ENCODE measurements at regions not wholly inside any gene's neighbourhood (a gene's known extent, or its start where the extent isn't known, plus 50 kb on each side); places are given as distances from the start of the nearest gene placed in this dataset.

- ChIA-PET CTCF (no interaction called here), POLR2A (no interaction called here)
- DNase-seq (ENCODE audit: low read depth, low spot score) (no peak), FAIRE-seq (no peak)
- Histone ChIP-seq H4K20me1 (replicated peaks; ENCODE audit: control insufficient read depth, extremely low read depth, insufficient read depth, low read length) (no peaks in the 10 kb centered on the region), H3K4me3 (replicated peaks in 1 of 3; ENCODE audit: insufficient read depth in 1 of 3, low read depth in 1 of 3, low read length in 3 of 3) (no peak overlapping the region), H3K79me2 (ENCODE audit: control insufficient read depth, insufficient read depth, low read length) (no peaks in the 10 kb centered on the region), H3K9me1 (replicated peaks; ENCODE audit: control insufficient read depth, extremely low read depth, insufficient read depth, low read length) (no peaks in the 10 kb centered on the region), H3K9me3 (replicated peaks; ENCODE audit: control insufficient read depth, insufficient read depth, low read length) (no peaks in the 10 kb centered on the region), H3K36me3 (ENCODE audit: control insufficient read depth in 2 of 2, extremely low read depth in 1 of 2, insufficient read depth in 2 of 2, low read length in 2 of 2) (no peaks in the 10 kb centered on the region), H3K4me2 (ENCODE audit: insufficient read depth, low read length) (no peak overlapping the region), H2AFZ (ENCODE audit: low read depth, low read length) (no peak overlapping the region), H3K27me3 (ENCODE audit: control insufficient read depth in 2 of 2, insufficient read depth in 2 of 2, low read length in 2 of 2) (no peaks in the 10 kb centered on the region), H3K27ac (ENCODE audit: insufficient read depth, low read depth, low read length) (no peak overlapping the region), H3K9ac (replicated peaks; ENCODE audit: extremely low read depth, insufficient read depth, low read length) (no peak overlapping the region), H3K4me1 (ENCODE audit: control insufficient read depth, extremely low read depth, insufficient read depth, low read length) (no peaks in the 10 kb centered on the region)
- dilution Hi-C loops (cut with MboI; ENCODE audit: extremely low pct_ligation_motif_present, low sequenced_read_pairs), result no loop called here
- BruUV-seq (replicated peaks), result no TSS peak
- TF ChIP-seq GATA2 (IDR thresholded peaks at IDR 0.05; ENCODE audit: insufficient read depth, insufficient read length, low read depth, low read length) (no peak), POLR2AphosphoS5 (IDR thresholded peaks at IDR 0.05; ENCODE audit: insufficient read depth, low read depth, low read length) (no peak), CTCF (IDR thresholded peaks at IDR 0.05; ENCODE audit: extremely low read depth in 1 of 2, insufficient read depth in 1 of 2, low read depth in 1 of 2, low read length in 2 of 2) (no peak), JUN (IDR thresholded peaks at IDR 0.05; ENCODE audit: borderline replicate concordance, insufficient read depth, insufficient read length, low read depth) (no peak), POLR2A (IDR thresholded peaks at IDR 0.05; ENCODE audit: low read depth, low read length) (no peak), FOS (IDR thresholded peaks at IDR 0.05; ENCODE audit: borderline replicate concordance, insufficient read depth, low read length) (no peak), MAX (IDR thresholded peaks at IDR 0.05; ENCODE audit: insufficient read depth, insufficient read length) (no peak), MYC (IDR thresholded peaks at IDR 0.05; ENCODE audit: low read depth, low read length) (no peak), EZH2 (IDR thresholded peaks at IDR 0.05; ENCODE audit: borderline replicate concordance, low read depth, low read length, severe bottlenecking) (no peak)
- intact Hi-C loops (cut with micrococcal nuclease), result no loop called here
These were observed 117.1 kb upstream of the ZNF462 start for GRCh38 chr9:106745876-106746275.
